K562 (cell line): ENCODE measurements at regions not wholly inside any gene's neighbourhood (a gene's known extent, or its start where the extent isn't known, plus 50 kb on each side); places are given as distances from the start of the nearest gene placed in this dataset.

Experiments
- ATAC-seq: fragments of 200-7000 bp; cut with Tn5 transposase; 3 replicates; pipeline ENCODE4 v1.9.1; 2020; ENCODE audit warnings: moderate library complexity
- BruUV-seq: library from RNA; stranded (reverse); fragments of 400-500 nt; replicated peaks from 2 replicates; lab custom pipeline; 2021; lab: Mats Ljungman, UMichigan
- CTCF ChIA-PET: fragments of 300-600 bp; formaldehyde crosslinking; extraction: SDS; loops from one replicate; lab custom pipeline; 2021; ENCODE audit warnings: low intra/inter-chr PET ratio; lab: Yijun Ruan, JAX
- POLR2A ChIA-PET: fragments of 300-600, 350-650 bp; sonication (Branson Sonifier 250); formaldehyde crosslinking; extraction: SDS; loops from one replicate; lab custom pipeline; 2021; ENCODE audit warnings: antibody characterized with exemption, inconsistent platforms; lab: Yijun Ruan, JAX
- DNase-seq, 4 experiments: peaks; one replicate each; pipeline versions ENCODE4 v3.0.0 to v3.0.0-alpha.2; 2011 to 2018; ENCODE audit warnings: low spot score in 3 of 4, mixed read lengths in 3 of 4; ENCODE audit errors: extremely low read depth in 1 of 4
- FAIRE-seq: peaks from 2 replicates; lab custom pipeline; 2011; peaks lifted over from hg19 to GRCh38; lab: Jason Lieb, UNC
- H2AFZ ChIP-seq: 2 replicates; pipeline ENCODE4 v1.6.0; 2011; ENCODE audit warnings: low read depth, low read length, control low read depth, inconsistent platforms
- H3K27ac ChIP-seq: fragments of 200-600 bp; 3 replicates; pipeline ENCODE4 v1.8.0; 2011; ENCODE audit warnings: low read depth, mild to moderate bottlenecking, control low read depth, inconsistent platforms, low read length, moderate library complexity, mixed read lengths; ENCODE audit errors: extremely low read depth
- H3K27me3 ChIP-seq, 2 experiments: fragments of 300-600 bp in 1 of 2; 2 replicates in 1 of 2; 3 replicates in 1 of 2; pipeline versions ENCODE4 v1.6.0 to v1.8.0; 2011; ENCODE audit warnings: inconsistent platforms in 2 of 2, low read length in 2 of 2, mild to moderate bottlenecking in 1 of 2, mixed read lengths in 1 of 2, moderate library complexity in 1 of 2; ENCODE audit not compliant: control insufficient read depth in 2 of 2, insufficient read depth in 2 of 2
- H3K36me3 ChIP-seq: fragments of 300-600 bp; 3 replicates; pipeline ENCODE4 v1.8.0; 2011; ENCODE audit warnings: mild to moderate bottlenecking, low read length, inconsistent platforms; ENCODE audit not compliant: control insufficient read depth, insufficient read depth
- H3K4me1 ChIP-seq, 2 experiments: fragments of 200-600 bp in 1 of 2; replicated peaks in 1 of 2; 2 replicates in 1 of 2; 3 replicates in 1 of 2; pipeline versions ENCODE4 v1.5.1 to v1.8.0; 2011; ENCODE audit warnings: inconsistent platforms in 2 of 2, low read length in 2 of 2, mild to moderate bottlenecking in 1 of 2, mixed read lengths in 1 of 2, moderate library complexity in 1 of 2; ENCODE audit not compliant: control insufficient read depth in 2 of 2, insufficient read depth in 2 of 2
- H3K4me2 ChIP-seq: 2 replicates; pipeline ENCODE4 v1.6.1; 2011; ENCODE audit warnings: low read length, control low read depth, inconsistent platforms, mixed read lengths; ENCODE audit not compliant: insufficient read depth
- H3K4me3 ChIP-seq: fragments of 200-600 bp; sonication (generic), shearing (Covaris generic); 2 replicates; pipeline ENCODE4 v1.5.1; 2016; ENCODE audit warnings: control low read depth, inconsistent platforms
- H3K79me2 ChIP-seq: fragments of 200-600 bp; 3 replicates; pipeline ENCODE4 v1.8.0; 2011; ENCODE audit warnings: low read length, inconsistent platforms; ENCODE audit not compliant: control insufficient read depth, insufficient read depth
- H3K9ac ChIP-seq, 2 experiments: 2 replicates each; pipeline versions ENCODE4 v1.6.0 to v1.6.1; 2011; ENCODE audit warnings: low read depth in 2 of 2, low read length in 2 of 2, control low read depth in 1 of 2, inconsistent platforms in 1 of 2, mild to moderate bottlenecking in 1 of 2, mixed read lengths in 1 of 2; ENCODE audit not compliant: insufficient read depth in 1 of 2
- H3K9me1 ChIP-seq: one replicate; pipeline ENCODE4 v1.6.0; 2011; ENCODE audit warnings: inconsistent platforms, mild to moderate bottlenecking, low read length, moderate library complexity; ENCODE audit not compliant: control insufficient read depth, insufficient read depth
- H3K9me3 ChIP-seq: replicated peaks from 2 replicates; pipeline ENCODE4 v1.5.1; 2011; ENCODE audit warnings: low read depth, low read length, inconsistent platforms; ENCODE audit not compliant: control insufficient read depth, insufficient read depth
- H4K20me1 ChIP-seq: replicated peaks from 2 replicates; pipeline ENCODE4 v1.6.1; 2011; ENCODE audit warnings: low read length, inconsistent platforms, mixed read lengths; ENCODE audit not compliant: control insufficient read depth, insufficient read depth
- BACH1 ChIP-seq: fragments of 200-800 bp; sonication (Bioruptor generic); IDR thresholded peaks from 2 replicates; pipeline ENCODE4 v1.6.1; 2016; ENCODE audit warnings: missing genetic modification characterization, missing compliant biosample characterization
- CHCHD3 ChIP-seq: fragments of 250-450 bp; sonication (Bioruptor Pico); IDR thresholded peaks from 2 replicates; pipeline ENCODE4 v2.1.2; 2022; ENCODE audit warnings: mild to moderate bottlenecking
- GTF3C2 ChIP-seq: IDR thresholded peaks from 3 replicates; pipeline ENCODE4 v1.6.1; 2011; ENCODE audit warnings: borderline replicate concordance, mild to moderate bottlenecking, moderate library complexity; ENCODE audit not compliant: insufficient read length; ENCODE audit errors: extremely low read depth
- HNRNPH1 ChIP-seq: fragments of 200-400 bp; formaldehyde crosslinking; optimal IDR thresholded peaks from 2 replicates; pipeline ENCODE3; 2017; ENCODE audit warnings: low read depth, mild to moderate bottlenecking, low read length, moderate library complexity
- HOMEZ ChIP-seq: fragments of 250-450 bp; sonication (Bioruptor Pico); IDR thresholded peaks from 2 replicates; pipeline ENCODE4 v1.4.0; 2020; ENCODE audit warnings: mild to moderate bottlenecking, moderate library complexity
- KLF13 ChIP-seq: fragments of 450-650 bp; IDR thresholded peaks from 2 replicates; pipeline ENCODE4 v1.6.1; 2016; ENCODE audit warnings: missing genetic modification characterization, low read depth, mild to moderate bottlenecking, missing compliant biosample characterization, moderate library complexity, borderline replicate concordance
- MXD1 ChIP-seq: fragments of 250-450 bp; sonication (Bioruptor Pico); IDR thresholded peaks from 2 replicates; pipeline ENCODE4 v1.8.0; 2021; ENCODE audit warnings: borderline replicate concordance, mild to moderate bottlenecking, moderate library complexity; ENCODE audit not compliant: poor library complexity, severe bottlenecking
- NEUROD1 ChIP-seq: fragments of 150-350 bp; IDR thresholded peaks from 2 replicates; pipeline ENCODE4 v1.6.1; 2014; ENCODE audit warnings: borderline replicate concordance, low read length, low read depth; ENCODE audit not compliant: partially characterized antibody
- NFIX ChIP-seq: fragments of 250-450 bp; sonication (Bioruptor Pico); IDR thresholded peaks from 2 replicates; pipeline ENCODE4 v1.4.0; 2020; ENCODE audit warnings: low read depth, mild to moderate bottlenecking, moderate library complexity
- ZNF740 ChIP-seq, 3 experiments: fragments of 200-800 bp in 1 of 3; sonication (Bioruptor generic) in 1 of 3; sonication (generic) in 1 of 3; formaldehyde crosslinking in 1 of 3; IDR thresholded peaks; 2 replicates each; pipeline versions ENCODE4 v1.6.1 to v1.8.0; 2016 to 2022; ENCODE audit warnings: mild to moderate bottlenecking in 2 of 3, missing compliant biosample characterization in 2 of 3, missing genetic modification characterization in 2 of 3, missing genetic modification reagents in 1 of 3
- WGBS: fragments of 100-300 bp; shearing (Covaris generic); methylation state at CpG from one replicate; pipeline ENCODE4 v1.1.6; 2016; ENCODE audit warnings: low coverage, mixed read lengths; ENCODE audit not compliant: insufficient coverage; ENCODE audit errors: missing lambda C conversion rate; 5-methylcytosine and 5-hydroxymethylcytosine counted together
- in situ Hi-C: fragments of 300-500 bp; cut with MboI; formaldehyde crosslinking; loops from 4 replicates; pipeline ENCODE4 v1.15.0; 2018; ENCODE audit warnings: inconsistent platforms, mixed read lengths
- intact Hi-C: fragments of 100-400 bp; cut with micrococcal nuclease; formaldehyde crosslinking; loops from 2 replicates; pipeline ENCODE4 v1.14.2; 2022

GRCh38 chr4:179894066-179894778 is 2349.0 kb upstream of the TENM3 start:
- CTCF ChIA-PET, result no interaction called here
- no peak overlapping the region for H3K27ac ChIP-seq
- no peaks in the 10 kb centered on the region for H3K36me3 ChIP-seq
- H3K79me2 ChIP-seq, result no peaks in the 10 kb centered on the region
- no peak overlapping the region for H3K9ac ChIP-seq
- in situ Hi-C loops, result no loop called here
- intact Hi-C loops, result no loop called here
- no peaks in the 10 kb centered on the region for H3K27me3 ChIP-seq
- no peaks in the 10 kb centered on the region for H3K9me1 ChIP-seq
- no peak for DNase-seq
- no peak overlapping the region for H2AFZ ChIP-seq
- H4K20me1 ChIP-seq, result no peaks in the 10 kb centered on the region
- no peak for FAIRE-seq
- POLR2A ChIA-PET, result no interaction called here
- no peak overlapping the region for H3K4me2 ChIP-seq
- ATAC-seq, result no peak
- H3K4me1 ChIP-seq, result no peaks in the 10 kb centered on the region
- BruUV-seq, result no TSS peak
- no peaks in the 10 kb centered on the region for H3K9me3 ChIP-seq
- WGBS, result 0% methylated on average over 3 of the region's 3 CpGs
- H3K4me3 ChIP-seq, result no peak overlapping the region
- no peak for TF ChIP-seq MXD1 (CRISPR knock-in tag)
- no peak for TF ChIP-seq ZNF740 (CRISPR knock-in tag; IDR thresholded peaks at IDR 0.05)
- TF ChIP-seq ZNF740 (tag; IDR thresholded peaks at IDR 0.05), result no peak
- TF ChIP-seq GTF3C2, result no peak
- TF ChIP-seq NEUROD1, result no peak
- TF ChIP-seq BACH1 (tag), result no peak
- TF ChIP-seq HOMEZ (CRISPR knock-in tag), result no peak
- no peak for TF ChIP-seq KLF13 (tag)
- no peak for TF ChIP-seq NFIX (CRISPR knock-in tag)
- TF ChIP-seq CHCHD3, result no peak
- no peak for TF ChIP-seq HNRNPH1
